Hypothalamus (tissue), 51 donors: ENCODE measurements at regions not wholly inside any gene's neighbourhood (a gene's known extent, or its start where the extent isn't known, plus 50 kb on each side); places are given as distances from the start of the nearest gene placed in this dataset.
A peak's percentile ranks its signal among the peaks of the same experiment; 100 is the strongest.

Experiments used
- DNase-seq, 51 donors: peaks; one replicate each; lab custom pipeline; 2025; lab: John Stamatoyannopoulos, UW

DNA sequence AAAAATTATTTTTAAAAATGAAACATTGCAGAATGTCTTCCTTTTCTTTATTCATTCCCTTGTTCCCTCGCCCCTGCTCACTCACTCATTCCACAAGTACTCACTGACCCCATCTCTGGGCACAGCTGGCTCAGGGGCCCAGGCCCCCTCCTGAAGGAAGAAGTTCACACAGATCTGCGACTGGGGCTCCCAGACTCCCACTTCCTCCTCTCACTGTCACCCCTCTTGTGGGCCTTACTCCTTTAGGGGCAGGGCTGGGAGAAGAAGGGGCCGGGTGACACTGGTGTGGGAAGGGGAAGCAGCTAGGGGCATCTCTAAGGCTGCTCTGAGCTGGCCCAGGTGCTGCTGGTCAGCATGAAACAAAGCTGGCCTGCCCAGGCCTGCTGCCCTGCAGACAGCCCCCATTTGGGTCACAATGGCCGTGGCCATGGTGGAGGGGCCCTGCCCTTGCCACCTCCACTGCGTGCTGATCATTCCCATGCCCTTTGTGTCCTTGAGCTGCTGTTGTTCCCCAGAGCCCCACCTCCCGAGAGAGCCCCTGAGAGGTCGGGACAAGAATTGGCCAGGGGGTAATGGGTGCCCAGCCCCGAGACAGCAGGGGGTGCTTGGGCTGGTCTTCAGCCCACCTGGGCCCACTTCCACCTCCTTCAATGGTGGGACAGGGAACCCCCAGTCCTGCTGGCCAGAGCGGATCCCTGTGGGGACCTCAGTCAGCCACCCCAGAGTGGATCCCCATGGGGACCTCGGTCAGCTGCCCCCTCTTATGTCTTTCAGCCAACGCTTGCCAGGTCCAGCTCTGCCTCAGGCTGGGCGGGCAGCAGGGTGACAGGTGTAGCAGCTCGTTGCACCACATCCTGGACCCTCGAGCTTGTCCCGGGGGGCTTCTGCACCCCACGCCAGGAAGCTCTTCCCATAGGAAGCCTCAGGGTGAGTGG is 212.4 kb upstream of the C14orf180 start:
- DNase-seq = no peak

DNA sequence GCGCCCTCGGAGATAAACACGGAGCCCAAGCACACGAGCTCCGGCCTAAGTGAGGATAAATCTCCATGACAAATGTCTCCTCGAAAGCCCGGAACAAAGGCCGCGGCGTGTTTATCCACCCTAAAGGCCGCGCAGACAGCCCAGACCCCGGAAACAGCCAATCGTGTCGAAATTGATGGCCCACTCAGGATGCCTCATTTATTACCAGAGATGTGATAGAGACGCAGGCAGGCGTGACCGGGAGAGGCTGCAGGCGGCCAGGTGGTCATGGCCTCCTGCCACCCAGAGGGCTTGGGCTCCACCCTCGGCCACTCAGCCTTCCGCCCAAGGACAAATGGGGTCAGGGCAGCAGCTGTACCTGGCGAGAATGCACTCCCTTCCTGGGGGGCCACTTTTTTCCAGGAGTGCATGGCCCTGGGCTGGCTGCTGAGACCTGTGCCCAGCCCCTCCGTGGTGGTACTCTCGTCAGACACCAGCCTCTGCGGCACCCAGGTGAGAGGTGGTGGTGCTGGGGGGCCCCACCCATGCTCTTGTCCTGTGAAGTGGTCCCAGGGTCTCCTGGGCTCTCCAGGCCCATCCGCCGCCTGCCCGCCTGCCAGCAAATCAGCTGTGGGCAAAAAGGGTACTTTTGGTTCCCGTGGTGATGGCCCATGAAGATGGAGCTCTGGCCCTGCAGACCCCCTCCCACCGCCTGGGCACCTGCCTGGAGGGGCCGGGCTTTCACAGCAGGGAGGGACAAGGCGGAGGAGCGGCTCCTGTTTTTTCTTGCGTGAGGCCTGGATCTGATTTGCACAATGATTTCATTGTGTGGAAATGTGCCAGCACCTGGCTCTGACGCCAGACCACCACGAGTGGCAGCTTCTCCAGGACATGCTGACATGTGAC is 211.5 kb upstream of the C14orf180 start:
- no peak for DNase-seq

- no peak for DNase-seq
Measured at GRCh38 chr14:104368751-104369100, 210.8 kb upstream of the C14orf180 start.

- DNase-seq = no peak
Measured at GRCh38 chr14:104369208-104369607, 210.4 kb upstream of the C14orf180 start.

GRCh38 chr14:104370256-104370870 is 209.2 kb upstream of the C14orf180 start:
- peak in 14 of 51 donors; percentile 5 to 34 (median 18) for DNase-seq

DNA sequence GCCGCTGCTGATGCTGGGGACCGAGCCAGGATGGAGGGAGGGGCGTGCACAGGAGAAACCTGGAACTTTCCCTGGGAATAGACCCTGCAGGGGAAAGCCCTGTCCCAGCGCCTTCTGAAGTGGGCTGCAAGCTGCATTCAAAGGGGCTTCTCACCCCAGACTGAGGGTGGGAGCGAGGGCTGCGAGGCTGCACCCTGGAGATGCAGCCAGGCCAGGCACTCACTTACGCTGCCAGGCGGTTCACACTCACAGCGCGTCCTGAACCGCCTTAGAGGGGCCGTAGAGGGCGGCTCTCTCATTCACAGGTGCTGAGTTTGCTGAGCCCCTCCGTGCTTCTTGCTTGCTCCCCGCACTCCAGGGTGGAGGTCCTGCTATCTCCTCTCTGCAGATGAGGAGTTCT is 208.5 kb upstream of the C14orf180 start:
- no peak for DNase-seq

- no peak for DNase-seq
Measured at GRCh38 chr14:104371917-104372316, 207.6 kb upstream of the C14orf180 start.

- no peak for DNase-seq
Measured at GRCh38 chr14:104372390-104373054, 207.0 kb upstream of the C14orf180 start.

GRCh38 chr14:104373055-104373854 is 206.3 kb upstream of the C14orf180 start:
- no peak for DNase-seq

DNA sequence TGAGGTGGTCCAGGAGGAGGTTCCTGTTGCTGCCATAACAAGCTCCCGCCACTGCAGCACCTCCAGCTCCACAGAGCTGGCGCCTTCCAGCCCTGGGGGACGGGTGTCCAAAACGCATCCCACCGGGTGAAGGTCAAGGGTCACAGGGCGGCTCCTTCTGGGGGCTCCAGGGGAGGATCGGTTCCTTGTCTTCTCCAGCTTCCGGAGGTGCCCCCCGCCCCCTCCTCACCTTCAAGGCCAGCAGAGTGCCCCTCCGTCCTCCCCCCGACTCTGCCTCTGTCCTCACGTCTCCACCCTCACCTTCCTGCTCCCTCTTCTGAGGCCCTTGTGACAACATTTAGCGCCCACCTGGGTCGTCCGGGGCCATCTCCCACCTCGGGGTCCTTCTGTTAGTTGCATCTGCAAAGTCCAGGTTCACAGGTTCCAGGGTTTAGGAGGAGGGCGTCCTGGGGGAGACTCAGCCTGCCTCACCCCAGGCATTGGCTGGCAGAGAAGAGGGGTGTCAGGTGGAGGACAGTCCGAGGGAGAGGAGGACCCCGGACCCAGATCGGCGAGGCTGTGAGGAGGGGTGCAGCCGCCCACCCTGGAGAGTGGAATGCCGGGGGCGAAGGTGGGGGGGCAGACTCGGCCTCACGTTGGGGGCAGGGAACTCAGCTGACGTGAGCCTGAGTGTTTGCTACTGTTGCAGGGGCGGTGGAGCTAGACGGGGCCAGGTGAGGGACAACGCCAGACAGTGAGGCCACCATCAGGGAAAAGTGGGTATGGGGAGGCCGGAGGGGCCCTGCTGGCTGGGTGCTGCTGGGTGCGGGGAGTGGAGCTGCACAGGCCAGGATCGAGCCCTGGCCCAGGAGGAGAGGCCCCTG is 205.5 kb upstream of the C14orf180 start:
- no peak for DNase-seq

DNA sequence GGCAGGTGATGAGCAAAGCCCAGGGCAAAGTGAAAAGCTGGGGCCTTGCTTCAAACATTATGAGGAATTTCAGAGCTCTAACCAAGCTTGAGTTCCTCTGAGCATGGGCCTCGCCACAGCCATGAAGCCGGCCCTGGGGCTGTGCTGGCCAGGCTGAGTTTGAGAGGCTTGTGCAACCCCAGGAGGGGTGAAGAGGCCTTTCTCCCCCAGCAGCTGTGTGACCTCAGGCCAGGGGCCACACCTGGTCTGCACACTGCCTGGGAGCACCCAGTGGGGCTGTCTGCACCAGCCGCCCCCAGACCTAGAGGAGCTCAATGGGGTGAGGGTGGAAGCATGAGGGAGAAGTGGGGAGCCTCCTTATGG is 204.9 kb upstream of the C14orf180 start:
- DNase-seq = no peak

DNA sequence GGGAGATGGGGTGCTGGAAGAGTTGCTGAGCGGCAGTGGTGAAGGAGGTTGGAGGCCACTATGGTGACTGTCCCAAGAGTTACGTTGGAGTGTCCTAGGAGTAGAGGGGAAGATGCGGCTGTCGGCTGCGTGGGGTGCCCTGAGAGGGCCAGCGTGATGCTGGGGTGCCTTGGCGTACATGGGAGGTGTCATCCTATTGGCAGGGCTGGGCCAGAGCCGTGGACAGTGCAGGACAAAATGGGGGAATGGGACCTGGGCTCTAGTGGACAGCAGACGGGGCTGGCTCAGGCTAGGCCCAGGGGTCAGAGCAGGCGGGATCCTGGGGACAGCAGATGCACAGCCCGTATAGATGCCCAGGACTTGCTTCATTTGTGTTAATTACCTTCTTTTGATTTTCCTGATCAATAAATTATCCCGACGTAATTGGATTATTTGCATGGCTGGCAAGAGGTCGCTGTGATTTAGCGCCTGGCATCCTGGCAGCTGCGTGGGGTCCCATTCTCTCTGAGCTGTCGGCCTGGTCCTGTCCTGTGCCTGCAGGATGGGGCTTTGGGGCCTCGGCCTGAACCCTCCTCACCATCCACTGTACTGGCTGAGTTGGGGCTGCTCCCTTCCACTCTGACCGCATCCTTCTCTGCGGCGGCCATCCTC is 203.9 kb upstream of the C14orf180 start:
- DNase-seq = no peak

DNA sequence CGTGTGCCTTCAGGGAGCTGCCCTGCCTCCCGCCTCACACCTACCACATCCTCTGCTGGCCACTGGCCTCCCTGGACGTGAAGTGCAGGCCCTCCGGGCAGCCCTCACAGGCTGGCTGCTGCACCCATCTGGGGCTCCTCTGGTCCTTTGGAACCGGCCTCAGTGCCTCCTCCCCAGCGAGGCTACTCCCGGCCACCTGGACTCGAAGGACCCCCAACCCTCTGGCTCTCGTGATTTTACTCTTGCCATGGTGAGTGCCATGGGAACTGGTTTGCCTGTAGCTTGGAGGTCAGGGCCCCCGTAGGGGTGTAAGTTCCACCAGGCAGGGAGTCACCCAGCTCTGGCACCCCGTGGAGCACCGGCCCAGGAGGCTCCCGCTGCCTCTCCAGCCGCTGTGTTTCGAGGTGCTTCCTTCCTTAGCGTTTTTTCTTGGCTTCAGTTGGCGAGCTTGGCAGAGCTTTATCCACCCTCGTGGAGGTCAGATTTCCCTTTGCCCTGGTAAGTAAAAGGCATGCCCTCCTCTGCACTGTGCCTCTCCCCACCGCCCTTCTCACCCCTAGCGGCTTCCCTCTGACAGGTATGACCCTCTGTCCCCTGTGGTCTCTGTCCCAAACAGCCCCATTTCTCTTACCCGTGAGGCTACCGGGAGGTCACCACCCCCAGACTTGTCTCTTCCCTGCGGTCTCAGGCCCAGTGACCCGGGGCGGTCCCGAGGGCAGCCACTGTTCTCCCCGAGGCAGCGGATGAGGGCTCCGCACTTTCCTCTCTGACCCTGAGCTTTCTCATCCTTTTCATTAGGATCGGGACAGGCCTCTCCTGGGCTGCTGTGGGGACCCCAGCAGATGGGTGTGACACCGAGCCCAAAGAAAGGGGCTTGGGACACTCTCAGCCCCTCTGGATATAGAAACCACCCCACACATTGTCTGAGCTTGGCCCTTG is 203.1 kb upstream of the C14orf180 start:
- DNase-seq = no peak

DNA sequence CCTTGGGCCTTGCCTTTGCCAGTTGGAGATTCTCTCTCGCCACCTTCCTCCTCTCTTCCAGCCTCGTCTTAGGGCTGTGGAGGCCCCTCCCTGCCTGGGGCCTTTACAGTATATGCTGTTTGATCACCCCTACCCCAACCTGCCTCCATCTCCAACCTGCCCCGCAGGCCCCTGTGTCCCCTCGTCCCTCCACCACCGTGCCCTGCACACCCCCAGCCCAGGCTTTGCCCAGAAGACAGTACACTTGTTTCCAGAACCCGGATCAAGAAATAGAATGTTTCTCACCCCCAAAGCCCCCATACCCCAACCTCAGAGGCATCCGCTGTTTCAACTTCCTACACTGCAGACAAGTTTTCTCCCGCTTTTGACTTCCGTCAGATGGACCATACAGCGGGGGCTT is 202.3 kb upstream of the C14orf180 start:
- DNase-seq = no peak

DNA sequence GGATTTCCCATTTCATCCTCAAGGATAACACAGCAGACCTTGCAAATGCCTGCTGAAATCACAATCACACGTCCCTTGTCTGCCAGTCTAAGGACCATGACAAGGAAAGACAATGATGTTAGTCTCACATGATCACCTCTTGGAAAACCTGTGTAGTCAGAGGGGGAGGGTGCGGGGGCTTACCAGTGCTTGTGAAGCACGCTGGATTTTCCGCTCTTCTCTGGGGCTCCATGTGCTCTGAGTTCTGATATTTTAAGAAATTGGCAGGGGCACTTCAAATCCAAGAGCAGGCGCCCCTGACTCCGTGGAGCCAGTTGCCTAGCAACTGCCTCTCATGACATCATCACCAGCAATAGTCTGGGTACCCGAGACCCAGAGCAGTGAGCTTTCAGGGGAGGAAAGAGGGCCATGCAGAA is 200.9 kb upstream of the C14orf180 start:
- DNase-seq = no peak

DNA sequence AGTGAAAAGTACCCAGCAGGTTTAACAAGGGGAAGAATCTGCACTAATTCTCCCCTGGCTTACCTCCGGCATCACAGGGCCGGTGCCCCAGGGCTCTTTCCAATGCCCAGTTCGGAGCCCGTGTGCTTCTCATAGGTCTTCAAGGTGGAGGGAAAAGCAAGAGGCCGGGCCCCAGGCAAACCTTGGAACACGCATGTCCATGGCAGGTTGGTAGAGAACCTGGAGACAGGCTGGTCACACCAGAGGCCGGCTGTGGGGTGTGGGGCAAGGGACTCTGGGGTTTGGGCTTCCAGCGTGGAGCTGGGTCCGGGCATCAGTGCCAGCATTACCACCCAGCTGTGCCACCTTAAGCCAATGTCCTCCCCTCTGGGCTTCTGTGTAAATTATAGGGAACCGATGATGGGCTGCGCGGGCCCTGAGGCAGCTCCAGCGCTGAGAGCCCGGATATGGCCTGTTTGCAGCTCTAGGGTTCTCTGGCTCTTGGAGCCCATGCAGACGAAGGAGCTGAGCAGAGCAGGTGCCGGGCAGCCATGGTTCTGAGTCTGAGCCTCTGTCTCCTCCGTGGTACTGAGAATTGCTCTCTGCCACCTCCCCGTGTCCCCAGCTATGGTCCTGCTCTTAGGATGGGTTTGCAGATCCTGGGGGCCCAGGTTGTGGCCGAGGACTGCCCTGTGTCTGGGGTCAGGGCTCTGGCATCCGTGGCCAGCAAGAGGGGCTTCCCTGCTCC is 197.0 kb upstream of the C14orf180 start:
- DNase-seq = no peak
